AG20443 (cell line): ENCODE measurements at regions not wholly inside any gene's neighbourhood (a gene's known extent, or its start where the extent isn't known, plus 50 kb on each side); places are given as distances from the start of the nearest gene placed in this dataset.
"Not testable (repeated sequence)": the region's sequence is repeated elsewhere in the genome, so short reads cannot be mapped to it uniquely, and the experiment has no call there.

ENCODE experiments used
- DNase-seq: peaks from one replicate; pipeline ENCODE4 v3.0.0; 2012; ENCODE audit warnings: low spot score, mixed read lengths

DNA sequence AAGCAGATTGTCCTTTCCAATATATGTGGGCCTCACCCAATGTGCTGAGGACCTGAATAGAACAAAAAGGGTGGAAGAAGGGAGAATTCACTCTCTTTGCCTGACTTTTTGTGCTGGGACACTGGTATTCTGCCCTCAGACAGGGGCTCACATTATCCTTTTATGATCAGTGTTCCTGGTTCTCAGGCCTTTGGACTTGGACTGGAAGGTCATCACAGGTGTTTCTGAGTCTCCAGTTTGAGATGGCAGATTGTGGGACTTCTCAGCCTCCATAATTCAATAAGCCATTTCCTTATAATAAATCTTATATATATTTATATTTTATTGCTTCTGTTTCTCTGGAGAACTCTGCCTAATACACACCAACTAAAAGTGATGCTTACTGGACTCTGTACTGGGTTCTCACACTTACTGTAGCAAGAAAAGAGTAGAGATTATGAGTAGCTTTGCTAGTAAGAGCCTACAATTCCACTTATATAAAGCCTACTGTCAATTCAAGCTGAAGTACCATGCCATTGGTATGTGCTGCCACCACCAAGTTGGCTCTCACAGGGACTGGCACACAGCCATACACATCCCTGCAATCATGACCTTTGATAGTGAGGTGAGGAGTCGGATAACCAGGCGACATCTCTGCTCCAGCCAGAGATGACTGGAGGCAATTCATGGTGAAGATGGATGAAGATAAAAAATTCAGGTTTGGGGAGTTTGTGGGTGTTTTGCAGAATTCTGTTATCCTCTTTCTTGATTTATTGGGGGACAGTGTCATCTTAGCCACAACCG, 130.7 kb upstream of the NR3C1 start:
- no peak for DNase-seq

GRCh38 chr5:143533475-143533874, 130.0 kb upstream of the NR3C1 start:
- DNase-seq: no peak

GRCh38 chr5:143527808-143528207, 124.3 kb upstream of the NR3C1 start:
- no peak for DNase-seq

DNA sequence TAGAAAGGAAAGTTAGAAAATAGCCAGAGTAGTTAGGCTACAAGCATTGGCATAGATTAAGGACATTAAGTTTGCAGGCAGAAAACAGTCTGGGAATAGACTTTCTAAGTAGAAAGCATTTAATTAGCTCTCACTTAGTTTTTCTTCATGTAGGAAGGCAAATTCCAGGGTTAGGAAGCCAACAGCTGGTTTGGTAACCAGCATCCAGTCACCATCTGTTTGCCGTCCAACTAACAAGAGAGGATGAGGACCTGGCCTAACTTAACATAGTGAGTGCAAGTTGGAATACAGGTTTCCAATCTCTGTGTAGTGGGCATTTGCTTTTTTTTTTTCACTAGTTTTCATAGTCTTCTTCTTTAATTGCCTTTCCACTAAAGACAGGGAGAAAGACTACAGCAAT, 121.7 kb upstream of the NR3C1 start:
- DNase-seq: no peak

- no peak for DNase-seq
Measured at GRCh38 chr5:143524338-143524945, 121.0 kb upstream of the NR3C1 start.

- DNase-seq: no peak
Measured at GRCh38 chr5:143521846-143522400, 118.4 kb upstream of the NR3C1 start.

DNA sequence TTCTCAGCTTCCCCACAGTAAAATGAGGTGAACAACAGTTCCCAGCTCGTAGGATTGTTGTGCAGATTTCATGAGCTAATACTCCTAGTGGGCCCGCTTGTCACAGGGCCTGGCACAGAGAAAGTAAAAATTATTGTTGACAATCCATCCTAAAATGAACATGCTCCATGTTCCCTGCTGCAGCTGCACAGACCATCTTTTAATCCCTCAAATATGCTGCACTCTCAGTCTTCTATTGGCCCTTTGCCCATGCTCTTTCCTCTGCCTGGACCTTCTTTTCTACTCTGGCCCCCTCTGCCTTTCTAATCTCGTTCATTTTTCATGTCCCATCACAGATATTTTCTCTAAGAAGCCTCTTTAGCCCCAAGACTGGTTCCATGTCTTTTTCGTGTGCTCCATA, 117.7 kb upstream of the NR3C1 start:
- DNase-seq: no peak

DNA sequence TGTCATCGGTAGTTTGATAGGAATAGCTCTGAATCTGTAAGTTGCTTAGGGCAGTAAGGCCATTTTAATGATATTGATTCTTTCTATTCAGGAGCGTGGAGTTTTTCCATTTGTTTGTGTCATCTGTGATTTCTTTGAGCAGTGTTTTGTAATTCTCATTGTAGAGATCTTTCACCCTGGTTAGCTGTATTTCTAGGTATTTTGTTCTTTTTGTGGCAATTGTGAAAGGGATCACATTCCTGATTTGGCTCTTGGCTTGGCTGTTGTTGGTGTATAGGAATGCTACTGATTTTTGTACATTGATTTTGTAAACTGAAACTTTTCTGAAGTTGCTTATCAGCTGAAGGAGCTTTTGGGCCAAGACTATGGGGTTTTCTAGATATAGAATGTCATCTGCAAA, 115.7 kb upstream of the NR3C1 start:
- not testable (repeated sequence) for DNase-seq

GRCh38 chr5:143517824-143518223, 114.3 kb upstream of the NR3C1 start:
- DNase-seq: not testable (repeated sequence)

- no peak for DNase-seq
Measured at GRCh38 chr5:143516249-143516648, 112.8 kb upstream of the NR3C1 start.

DNA sequence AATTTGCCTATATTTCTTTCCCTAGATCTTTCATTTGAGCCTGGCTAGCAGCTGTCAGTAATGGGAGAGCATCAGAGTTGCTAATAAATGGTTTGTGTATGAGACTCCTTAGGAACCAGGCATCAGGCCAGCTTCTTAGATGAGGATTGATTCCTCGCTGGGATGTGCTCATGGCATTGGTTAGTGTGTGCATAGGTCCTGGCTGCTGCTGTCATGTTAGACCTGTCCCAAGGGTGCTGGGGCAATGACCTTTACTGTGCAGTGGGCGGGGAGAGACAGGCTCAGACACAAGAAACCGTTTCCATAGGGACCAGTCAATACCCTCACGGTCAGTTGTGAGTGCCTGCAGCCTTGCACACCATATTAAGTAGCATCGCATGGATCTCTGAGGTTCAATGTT, 112.3 kb upstream of the NR3C1 start:
- DNase-seq: no peak

DNA sequence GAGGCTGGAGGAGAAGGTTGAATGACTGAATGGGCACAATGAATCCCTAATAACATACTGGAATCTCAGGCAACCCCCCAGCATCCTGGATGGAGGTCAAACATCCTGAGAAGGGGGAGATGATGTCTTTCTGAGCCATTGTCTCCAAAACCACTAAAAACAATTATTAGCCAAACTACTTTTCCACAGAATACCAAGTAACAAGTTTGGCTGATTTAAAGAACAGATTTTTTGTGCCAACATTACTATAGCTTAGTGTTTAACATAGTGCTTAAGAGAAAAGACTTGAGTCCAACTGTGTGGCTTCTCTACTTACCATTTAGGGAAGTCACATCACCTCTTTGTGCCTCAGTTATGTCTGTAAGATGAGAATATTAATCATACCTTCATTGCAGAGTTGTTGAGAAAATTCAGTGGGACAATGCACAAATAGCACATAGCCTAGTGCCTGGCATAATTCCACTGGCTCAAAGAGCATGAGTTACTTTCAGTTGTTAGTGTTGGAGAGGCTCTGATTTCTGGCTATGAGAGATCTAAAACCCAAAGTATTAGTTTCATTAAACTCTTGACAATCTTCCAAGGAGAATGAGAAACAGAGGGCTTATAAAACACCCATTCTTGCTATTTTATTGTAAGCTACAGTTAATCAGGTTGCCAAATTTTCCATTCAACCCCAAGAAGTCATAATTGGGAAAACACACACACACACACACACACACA, 111.3 kb upstream of the NR3C1 start:
- DNase-seq: no peak

- DNase-seq: no peak
Measured at GRCh38 chr5:143513720-143514119, 110.2 kb upstream of the NR3C1 start.

GRCh38 chr5:143511736-143512135, 108.2 kb upstream of the NR3C1 start:
- DNase-seq: no peak

DNA sequence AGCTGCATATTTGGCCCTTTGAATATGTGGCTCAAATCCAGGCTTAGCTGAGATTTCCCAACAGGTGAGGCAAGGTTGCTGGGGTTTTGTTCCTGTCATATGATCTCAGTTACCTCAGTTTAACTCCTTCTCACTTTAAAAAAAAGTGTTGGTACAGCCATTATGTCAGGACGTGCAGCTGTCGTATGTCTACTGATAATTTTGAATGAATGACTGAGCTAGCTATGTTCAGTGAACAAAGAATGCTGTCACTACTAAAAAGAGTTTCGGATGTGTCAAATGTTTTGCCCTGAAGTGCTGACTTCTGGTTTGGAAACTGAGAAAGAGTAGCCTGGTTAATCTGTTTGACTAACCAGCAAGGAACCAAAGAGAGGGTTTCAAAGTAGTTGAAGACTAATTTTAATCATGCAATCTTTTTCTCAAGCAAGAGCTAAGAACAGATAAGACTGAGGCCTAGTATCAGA, 106.3 kb upstream of the NR3C1 start:
- DNase-seq: no peak

- peak; percentile 73 for DNase-seq
Measured at GRCh38 chr5:143506836-143507552, 103.5 kb upstream of the NR3C1 start.

- no peak for DNase-seq
Measured at GRCh38 chr5:143505934-143506333, 102.4 kb upstream of the NR3C1 start.

DNA sequence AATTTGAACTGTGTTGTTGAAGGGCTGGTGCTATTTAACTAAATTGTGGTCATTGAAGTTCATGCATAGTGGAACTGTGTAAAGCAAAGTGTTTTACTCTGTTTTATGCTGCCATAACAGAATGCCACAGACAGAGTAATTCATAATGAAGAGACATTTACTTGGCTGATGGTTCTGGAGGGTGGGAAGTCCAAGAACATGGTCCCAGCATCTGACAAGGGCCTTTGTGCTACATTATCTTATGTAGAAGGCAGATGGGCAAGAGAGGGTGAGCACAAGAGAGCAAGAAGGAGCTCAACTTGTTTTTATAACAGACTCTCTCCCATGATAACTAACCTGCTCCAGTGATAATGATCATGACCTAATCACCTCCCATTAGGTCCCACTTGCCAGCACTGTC, 101.9 kb upstream of the NR3C1 start:
- no peak for DNase-seq

GRCh38 chr5:143501310-143502044, 98.0 kb upstream of the NR3C1 start:
- DNase-seq: peak; percentile 68

DNA sequence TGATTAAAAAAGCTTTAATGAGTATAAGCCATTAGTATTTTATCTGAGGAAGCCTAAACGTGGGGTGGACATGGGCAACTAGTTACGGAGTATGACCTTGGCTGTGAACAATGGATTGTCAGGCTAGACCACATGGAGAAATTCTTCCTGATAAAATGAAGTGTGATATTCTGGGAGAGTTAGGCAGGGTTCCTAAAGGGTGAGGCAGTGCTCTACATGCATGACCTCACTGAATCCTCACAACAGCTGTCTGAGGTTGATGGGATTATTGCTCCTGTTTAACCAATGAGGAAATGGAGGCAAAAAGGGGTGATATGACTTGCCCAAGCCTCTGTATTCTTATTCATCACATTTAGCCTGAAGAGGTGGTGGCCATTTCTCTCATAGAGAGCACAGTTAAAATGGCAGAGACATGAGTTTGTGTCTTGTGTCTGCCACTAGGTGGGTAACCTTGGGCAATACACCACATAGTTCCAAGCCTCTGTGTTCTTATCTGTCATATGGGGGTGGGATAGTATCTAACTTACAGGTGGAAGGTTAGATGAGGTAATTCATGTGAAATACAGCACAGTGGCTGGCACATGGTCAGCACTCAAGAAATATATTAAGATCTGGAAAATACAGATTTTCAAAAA, 96.1 kb upstream of the NR3C1 start:
- DNase-seq: no peak

DNA sequence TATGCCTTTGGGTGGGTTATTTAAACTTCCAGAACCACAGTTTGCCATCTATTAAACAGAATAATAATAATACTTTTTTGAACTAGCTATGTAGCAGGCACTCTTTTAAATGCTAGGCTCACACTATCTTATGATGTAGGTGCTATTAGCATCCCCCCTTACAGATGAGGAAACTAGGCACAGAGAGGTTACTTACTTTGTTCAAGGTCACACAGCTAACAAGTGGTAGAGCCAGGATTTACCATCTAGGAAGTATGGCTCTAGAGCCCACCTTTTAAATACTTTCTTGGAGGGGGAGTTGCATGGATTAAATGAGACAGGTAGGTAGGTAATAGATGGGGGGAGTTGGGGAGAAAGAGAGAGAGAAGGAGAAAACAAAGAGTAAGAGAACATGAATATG, 95.3 kb upstream of the NR3C1 start:
- no peak for DNase-seq
